NOMO-1 treated with DMSO at 0.1 percent for 48 hours (cell line): ENCODE measurements at regions not wholly inside any gene's neighbourhood (a gene's known extent, or its start where the extent isn't known, plus 50 kb on each side); places are given as distances from the start of the nearest gene placed in this dataset.

ENCODE experiments used
- DNase-seq: peaks from one replicate; lab custom pipeline; 2025; ENCODE audit not compliant: unreplicated experiment; lab: John Stamatoyannopoulos, UW

GRCh38 chr16:72362973-72363372 is 191.0 kb upstream of the PMFBP1 start:
- DNase-seq = peak; percentile 3

- no peak for DNase-seq
Observed at GRCh38 chr16:72362476-72362875, 190.5 kb upstream of the PMFBP1 start.

GRCh38 chr16:72357910-72358309 is 186.0 kb upstream of the PMFBP1 start:
- DNase-seq = no peak

- no peak for DNase-seq
Observed at GRCh38 chr16:72355561-72355960, 183.6 kb upstream of the PMFBP1 start.

- DNase-seq = no peak
Observed at GRCh38 chr16:72349719-72350118, 177.8 kb upstream of the PMFBP1 start.

GRCh38 chr16:72332926-72333325 is 161.0 kb upstream of the PMFBP1 start:
- no peak for DNase-seq

- DNase-seq = no peak
Observed at GRCh38 chr16:72324578-72324977, 152.6 kb upstream of the PMFBP1 start.

- no peak for DNase-seq
Observed at GRCh38 chr16:72317446-72317845, 145.5 kb upstream of the PMFBP1 start.

- no peak for DNase-seq
Observed at GRCh38 chr16:72313903-72314302, 141.9 kb upstream of the PMFBP1 start.

- no peak for DNase-seq
Observed at GRCh38 chr16:72312828-72313227, 140.9 kb upstream of the PMFBP1 start.

- no peak for DNase-seq
Observed at GRCh38 chr16:72311426-72311825, 139.5 kb upstream of the PMFBP1 start.

GRCh38 chr16:72309001-72309400 is 137.0 kb upstream of the PMFBP1 start:
- DNase-seq = no peak

GRCh38 chr16:72308396-72308795 is 136.4 kb upstream of the PMFBP1 start:
- DNase-seq = no peak

GRCh38 chr16:72302332-72302731 is 130.4 kb upstream of the PMFBP1 start:
- no peak for DNase-seq

- DNase-seq = no peak
Observed at GRCh38 chr16:72301523-72302236, 129.7 kb upstream of the PMFBP1 start.

GRCh38 chr16:72300892-72301291 is 128.9 kb upstream of the PMFBP1 start:
- DNase-seq = no peak

GRCh38 chr16:72299684-72300243 is 127.8 kb upstream of the PMFBP1 start:
- no peak for DNase-seq

GRCh38 chr16:72298961-72299360 is 127.0 kb upstream of the PMFBP1 start:
- no peak for DNase-seq

GRCh38 chr16:72295914-72296313 is 124.0 kb upstream of the PMFBP1 start:
- no peak for DNase-seq

- no peak for DNase-seq
Observed at GRCh38 chr16:72291531-72291981, 119.6 kb upstream of the PMFBP1 start.

- DNase-seq = no peak
Observed at GRCh38 chr16:72291121-72291520, 119.2 kb upstream of the PMFBP1 start.

- no peak for DNase-seq
Observed at GRCh38 chr16:72287649-72288048, 115.7 kb upstream of the PMFBP1 start.
